Activated T-helper 1 cell treated with anti-CD3 and anti-CD28 coated beads, Interleukin-2, amount 50 U/mL, for 16 hours (primary cell): ENCODE measurements at regions not wholly inside any gene's neighbourhood (a gene's known extent, or its start where the extent isn't known, plus 50 kb on each side); places are given as distances from the start of the nearest gene placed in this dataset.

Experiments used
- DNase-seq, 2 donors: peaks; one replicate each; pipeline ENCODE4 v3.0.0-alpha.2; 2020; ENCODE audit warnings: low read depth in 1 of 2, low spot score in 1 of 2

DNA sequence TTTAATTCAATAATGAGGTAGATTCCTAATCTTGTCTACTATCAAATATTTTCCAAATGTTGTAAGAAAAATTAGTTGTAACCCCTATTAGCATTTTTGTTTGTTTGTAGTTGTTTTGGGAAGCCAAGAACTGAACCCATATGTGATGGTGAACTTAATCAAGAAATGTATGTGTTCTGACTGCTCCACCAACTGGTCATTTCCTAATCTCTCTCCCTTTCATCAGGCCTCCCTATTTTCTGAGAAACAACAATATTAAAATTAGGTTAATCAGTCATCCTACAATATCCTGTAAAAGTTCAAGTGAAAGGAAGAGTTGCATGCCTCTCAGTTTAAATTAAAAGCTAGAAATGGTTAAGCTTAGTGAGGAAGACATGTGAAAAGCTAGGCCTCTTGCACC, 504.0 kb downstream of the EPHA4 start:
- no peak for DNase-seq

DNA sequence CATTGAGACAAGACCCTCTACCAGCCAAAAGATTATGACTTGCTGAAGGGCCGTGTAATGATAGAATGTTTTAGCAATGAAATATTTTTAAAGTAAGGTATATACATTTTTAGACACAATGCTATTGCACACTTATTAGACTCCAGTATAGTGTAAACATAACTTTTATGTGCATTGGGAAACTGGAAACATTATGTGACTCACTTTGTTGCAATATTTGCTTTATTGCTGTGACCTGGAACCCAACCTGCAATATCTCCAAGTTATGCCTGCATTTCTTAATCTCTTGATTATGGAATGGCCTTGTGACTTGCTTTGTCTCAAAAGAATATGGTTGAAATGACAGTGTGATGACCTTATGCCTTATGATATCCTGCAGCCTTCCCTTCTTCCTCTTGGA, 502.0 kb downstream of the EPHA4 start:
- DNase-seq: no peak

DNA sequence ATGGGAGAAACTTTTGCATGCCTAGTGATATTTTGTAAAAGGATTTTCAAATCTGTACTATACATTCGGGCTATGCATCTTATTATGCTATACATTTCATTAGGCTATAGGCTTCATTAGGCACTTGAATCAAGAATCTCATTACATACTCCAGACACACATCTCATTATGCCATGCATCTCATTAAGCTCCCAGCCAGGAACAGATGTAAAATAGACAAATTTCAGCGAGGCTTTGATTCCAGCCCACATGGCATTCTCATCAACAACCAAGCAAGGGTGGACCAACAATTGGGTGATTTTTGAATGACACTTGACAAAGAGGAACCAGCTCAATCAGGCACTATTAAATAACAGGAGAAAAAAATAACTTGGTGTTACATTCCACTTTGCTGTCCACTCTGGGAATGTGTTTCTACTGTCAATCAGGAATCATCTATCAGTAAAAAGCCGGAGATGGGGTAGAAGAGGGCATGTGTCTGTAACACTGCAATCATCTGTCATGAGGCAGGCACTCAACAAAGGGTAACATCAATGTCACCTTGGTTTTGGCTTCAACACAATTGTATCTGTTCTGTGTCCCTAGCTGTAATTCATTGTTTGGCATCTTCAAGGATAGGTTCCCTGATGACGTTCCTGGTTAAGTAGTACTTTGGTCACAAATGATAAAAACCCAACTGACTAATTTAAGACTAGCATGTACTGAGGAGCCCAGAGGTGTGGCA, 498.6 kb downstream of the EPHA4 start:
- no peak for DNase-seq

DNA sequence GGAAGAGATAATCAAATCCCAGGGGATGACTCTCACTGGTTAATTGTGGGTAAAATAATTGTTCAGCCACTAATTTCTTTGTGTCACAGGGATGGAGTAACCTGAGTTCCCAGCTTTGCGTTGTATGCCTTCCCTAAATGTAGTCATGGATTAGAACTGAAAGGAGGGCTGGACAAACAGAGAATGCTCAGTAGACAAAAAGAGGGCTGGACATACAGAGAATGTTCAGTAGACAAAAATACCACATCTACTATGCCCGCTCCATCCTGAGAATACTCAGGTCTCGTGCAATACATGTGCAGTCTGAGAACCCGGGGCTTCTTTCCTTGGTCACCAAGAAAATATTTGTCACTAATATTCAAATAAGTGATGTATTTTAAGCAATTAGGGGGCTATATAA, 497.9 kb downstream of the EPHA4 start:
- DNase-seq: no peak

DNA sequence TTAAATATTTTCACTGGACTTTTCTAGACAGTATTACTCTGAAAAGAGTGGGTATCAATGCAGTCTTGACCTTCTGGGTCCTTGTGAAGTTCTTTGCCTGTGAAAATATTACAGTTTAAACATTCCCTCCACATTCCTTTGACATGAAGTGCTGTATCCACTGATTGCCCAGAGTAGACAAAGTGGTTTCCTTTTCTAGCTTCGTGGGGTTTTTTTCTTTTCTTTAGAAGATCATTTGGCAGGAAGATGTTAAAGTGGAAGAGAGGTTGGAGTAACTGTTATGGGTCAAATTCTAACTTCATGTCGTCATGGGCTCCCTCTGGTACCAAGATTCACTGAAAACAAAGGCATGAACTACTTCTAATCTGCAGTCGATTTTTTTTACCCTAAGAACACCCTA, 496.9 kb downstream of the EPHA4 start:
- DNase-seq: no peak

DNA sequence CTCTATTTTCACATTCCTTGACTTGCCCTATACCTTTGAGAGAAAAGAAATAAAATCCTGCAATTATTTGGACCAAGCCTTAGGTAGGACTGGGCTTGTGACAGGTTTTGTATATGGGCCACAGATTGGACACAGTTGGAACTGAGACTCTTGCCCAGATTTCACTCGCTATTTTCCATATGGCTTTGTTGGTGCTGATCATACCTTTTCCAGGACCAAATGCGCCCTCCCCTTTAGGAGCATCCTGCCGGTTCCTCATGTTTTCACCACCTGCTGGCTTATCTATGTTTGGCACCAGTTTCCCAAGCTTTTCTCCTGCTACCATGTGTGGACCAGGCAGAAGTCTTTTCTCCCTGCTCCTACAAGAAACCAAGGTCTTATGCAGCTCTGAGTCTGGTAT, 494.9 kb downstream of the EPHA4 start:
- no peak for DNase-seq

DNA sequence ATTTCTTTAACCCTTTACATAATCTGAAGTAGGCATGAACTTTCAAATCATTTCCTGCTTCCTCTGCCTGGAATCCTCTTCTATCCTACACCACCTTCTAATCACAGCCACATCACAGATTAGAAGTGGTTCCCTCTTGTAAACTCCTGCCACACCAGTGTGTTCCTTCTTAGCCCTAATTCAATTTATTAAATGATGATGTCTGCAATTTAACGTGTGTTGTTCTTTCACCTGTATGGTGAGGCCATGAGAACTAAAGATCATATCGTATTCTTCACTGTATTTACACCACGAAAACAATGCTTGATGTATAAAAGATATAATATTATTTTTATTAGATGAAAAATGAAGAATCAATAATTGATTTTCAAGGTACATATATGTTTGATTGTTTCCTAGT, 494.3 kb downstream of the EPHA4 start:
- no peak for DNase-seq

DNA sequence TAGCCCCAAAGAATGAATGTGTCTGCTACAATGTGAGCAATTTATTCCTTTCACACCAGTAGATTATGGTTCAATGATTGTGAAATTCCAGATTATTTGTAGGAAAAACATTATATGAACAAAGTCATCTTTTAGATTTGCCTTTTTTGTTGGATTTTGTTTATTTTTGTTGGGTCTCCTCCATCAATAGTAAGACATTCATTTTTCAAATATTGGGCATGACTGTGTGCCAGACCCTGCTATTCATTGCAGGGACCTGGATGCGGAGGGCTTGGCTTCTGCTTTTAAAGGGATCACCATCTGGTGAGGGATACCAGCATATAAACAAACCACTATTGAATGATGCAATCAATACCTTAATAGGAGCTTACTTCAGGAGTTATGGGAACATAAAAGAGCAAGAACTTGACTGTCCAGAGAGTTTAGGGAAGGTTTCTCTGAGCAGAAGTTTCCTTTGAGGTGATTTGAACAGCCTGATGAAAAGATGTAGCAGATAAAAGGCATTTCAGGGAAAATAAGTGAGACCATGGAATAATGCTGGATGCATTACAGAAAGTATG, 486.7 kb downstream of the EPHA4 start:
- DNase-seq: no peak

DNA sequence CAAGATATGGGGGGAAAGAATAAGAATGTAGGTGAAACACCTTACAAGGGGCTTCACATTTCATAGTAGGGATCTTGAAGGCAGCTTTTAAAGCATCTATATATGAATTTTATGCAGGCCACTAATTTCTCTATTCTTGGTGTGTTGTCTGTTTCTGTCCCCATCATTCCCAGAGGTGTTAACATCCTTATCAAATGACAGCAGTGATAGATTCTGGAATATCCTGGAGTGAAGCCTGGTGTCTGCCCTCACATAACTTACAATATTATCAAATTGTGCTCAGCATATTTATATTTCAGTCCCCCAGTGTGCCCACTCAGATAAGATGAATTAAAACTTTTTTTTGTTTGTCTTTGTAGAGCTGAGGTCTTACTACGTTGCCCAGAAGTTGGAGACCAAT, 486.2 kb downstream of the EPHA4 start:
- DNase-seq: no peak

DNA sequence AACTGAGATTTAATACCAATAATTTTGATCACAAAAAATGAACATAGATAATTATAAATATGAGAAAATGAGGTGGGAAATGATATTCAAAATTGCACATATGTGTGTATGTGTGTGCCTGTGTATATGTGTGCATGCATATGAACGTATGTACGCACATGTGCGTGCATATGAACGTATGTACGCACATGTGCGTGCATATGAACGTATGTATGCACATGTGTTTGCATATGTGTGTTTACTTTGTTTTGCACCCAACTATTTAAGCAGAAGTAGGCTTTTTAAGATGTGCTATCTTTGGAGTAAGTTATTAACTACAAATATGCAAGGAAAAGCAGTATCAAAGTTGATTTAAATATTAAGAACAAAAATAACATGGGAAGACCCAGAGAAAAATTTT, 484.3 kb downstream of the EPHA4 start:
- DNase-seq: no peak

DNA sequence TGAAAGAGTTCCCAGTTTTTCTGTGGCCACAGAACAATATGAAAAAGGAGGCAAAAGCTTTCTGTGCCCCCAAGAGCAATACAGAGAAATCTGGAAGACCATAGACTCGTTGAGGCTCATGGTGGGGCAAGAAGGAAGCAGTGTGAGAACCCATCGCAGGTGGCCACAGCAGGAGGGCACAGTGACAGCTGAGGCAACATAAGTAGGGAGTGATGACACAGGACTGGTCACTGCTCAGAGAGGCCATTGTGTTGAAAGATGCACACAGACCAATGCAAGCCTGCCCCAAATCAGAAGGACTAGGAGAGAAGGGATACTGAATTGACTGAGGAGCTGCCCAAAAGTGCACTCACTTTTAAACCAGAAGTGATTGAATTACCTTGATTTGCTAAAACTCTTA, 483.6 kb downstream of the EPHA4 start:
- no peak for DNase-seq

DNA sequence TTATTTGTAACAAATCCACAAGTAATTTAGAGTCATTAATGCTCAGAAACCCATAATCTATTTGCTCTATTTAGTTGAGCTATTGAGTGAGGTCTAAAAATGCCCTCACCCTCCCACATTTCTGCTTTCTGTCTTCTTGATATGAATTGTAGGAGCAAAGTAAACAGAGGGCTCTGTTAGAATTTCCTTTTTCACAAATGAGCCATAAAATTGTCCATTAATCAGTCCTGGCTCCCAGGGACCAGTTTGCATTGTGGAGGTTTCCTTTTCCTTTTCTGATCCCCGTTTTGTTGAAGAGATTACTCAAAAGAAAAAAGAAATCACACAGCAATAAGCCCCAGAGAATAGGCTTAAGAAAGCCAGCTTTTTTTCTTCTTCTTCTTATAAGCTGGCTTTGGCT, 476.7 kb downstream of the EPHA4 start:
- DNase-seq: no peak

DNA sequence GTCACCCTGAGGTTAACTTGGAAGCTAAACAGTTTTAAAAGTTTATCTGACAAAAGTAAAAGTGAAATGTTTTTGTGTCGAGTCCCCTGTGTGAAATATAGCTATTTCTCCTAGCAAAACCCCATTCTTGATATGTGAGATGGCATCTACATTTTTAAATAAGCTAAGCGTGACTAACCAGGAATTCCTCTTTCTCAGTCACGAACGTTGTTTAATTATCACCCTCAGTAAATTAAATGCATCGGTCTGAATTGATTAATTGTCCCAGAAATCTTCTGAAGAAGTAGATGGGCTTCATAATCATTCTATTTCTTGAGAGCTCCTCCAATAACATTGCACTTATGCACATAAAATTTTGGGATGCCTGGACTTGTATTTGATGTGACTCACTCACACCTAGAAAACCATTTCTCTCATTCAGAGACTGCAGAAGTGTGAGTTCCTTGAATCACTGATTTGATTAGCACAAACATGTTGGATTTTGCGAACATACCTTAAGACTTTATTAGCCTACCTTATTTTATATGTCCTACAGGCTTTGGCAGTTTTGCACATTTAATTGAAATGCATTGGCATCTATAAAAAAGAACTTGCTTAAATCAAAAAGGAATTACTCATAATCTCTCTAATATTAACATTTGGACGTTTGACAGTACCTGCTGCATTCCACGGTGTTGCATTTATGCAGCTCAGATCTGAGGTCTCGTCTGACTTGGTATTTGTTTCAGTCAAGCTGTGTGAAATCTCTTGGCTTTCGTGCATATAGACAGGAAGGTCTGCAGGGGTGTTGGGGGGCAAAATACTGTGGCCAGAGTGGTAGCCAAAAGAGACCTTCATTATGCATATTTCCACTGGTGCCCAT, 475.2 kb downstream of the EPHA4 start:
- DNase-seq: no peak

DNA sequence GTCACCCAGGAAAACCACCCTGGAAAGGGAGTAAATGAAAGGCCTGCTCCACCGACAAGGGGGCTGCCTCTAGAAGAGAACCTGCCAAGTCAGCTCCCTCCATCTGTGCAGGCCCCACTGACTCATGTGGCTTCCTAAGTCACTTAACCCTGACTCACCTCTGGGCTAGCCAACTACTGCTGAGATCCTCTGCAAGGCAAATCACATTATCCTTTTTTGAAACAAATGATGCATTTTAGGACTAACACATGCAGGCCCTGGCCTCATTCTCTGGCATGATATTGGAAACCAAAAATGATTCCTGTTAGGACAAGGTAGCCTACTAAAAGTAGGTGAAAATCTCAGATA, 474.6 kb downstream of the EPHA4 start:
- DNase-seq: no peak

DNA sequence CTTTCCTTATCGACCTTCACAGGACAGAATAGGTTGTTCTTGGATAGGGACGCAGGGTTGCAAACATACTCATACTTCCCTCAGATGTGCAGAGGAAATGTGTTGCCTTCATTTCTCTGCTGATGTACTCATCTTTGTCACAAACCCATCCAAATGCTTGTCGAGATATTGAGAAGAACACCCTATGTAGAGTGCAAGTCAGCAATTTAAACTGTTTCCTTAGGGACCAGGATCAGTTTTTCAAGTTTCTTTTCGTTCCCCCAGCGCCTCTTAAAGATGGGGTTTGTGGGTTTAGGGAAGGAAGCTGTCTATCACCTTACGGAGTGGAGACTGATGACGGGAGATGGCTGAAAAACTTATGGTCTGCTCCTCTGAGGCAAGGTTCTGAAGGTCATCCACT, 474.2 kb downstream of the EPHA4 start:
- no peak for DNase-seq

DNA sequence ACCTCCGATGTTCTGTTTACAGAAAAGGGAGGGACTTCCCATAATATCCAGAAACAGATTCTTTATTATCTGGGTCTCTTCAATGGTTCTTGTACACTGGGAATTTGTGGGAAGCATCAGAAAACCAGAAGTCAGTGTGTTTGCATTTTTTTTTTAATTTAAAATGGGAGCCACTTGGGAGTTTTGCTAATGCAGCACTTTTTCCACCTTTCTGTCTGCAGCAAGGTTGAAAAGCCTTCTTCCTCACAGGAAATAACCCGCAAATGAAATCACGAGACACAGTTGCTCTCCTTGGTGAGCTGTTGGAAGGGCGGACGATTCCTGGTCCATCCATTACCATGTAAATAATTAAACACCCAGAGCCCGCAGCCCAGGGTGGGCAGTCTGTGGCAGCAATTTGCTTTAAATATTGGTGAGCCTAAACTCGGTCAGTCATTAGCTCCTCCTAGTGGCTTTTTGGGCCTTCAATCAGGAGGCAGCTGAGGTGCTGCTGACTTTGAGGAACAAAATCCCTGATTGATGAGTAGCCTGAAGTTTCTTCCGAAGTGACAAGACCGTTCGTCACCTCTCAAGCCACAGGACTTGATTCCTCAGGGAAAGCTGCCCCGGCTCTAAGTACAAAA, 471.5 kb downstream of the EPHA4 start:
- DNase-seq: no peak

DNA sequence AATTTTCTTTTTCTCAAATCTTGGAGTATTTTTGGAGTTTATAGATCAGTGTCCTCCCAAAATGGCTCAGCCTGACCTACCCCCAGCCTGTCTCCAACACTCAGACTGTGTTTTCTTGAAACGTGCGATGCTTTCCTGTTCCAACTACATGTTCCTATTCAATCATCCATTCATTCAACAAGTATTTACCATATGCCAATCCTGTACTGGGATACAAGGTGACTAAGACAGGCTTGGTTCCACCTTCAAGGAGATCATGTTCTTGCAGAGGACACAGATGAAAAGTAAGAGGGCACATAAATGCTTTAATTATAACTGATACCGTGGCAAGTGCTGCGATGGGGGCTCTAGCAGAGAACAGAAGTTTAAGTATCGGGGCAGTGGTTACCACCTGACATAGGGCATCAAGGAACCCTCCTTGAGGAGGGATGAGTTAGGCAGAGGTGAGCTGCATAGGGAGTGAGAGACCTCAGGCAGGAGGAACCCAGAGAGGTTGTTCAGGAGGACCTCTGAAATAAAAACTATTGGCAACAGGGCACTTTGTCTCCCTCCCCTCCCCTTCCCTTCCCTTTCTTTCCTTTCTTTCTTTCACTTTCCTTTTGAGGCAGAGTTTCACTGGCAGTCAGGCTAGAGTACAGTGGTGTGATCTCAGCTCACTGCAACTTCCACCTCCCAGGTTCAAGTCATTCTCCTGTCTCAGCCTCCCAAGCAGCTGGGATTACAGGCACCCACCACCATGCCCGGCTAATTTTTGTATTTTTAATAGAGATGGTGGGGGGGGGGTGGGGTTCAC, 469.0 kb downstream of the EPHA4 start:
- no peak for DNase-seq

DNA sequence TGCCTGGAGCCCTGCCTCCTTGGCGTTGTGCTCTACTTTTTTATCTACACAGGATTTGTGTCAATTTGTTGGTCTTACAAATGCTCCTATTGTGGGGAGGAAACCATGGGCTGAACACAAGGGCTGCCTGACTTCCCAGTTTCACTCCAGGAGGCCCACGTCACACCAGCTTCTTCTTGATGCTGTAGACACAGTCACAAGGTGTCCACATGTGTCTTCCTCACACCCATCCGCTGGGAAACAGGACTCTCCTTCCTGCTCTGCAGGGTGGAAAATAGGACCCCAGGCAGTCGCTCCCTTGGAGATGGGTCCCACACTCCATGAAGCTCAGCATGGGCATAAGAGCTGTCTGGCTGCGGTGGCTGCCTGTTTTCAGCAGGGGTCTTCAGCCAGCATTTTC, 468.2 kb downstream of the EPHA4 start:
- no peak for DNase-seq

DNA sequence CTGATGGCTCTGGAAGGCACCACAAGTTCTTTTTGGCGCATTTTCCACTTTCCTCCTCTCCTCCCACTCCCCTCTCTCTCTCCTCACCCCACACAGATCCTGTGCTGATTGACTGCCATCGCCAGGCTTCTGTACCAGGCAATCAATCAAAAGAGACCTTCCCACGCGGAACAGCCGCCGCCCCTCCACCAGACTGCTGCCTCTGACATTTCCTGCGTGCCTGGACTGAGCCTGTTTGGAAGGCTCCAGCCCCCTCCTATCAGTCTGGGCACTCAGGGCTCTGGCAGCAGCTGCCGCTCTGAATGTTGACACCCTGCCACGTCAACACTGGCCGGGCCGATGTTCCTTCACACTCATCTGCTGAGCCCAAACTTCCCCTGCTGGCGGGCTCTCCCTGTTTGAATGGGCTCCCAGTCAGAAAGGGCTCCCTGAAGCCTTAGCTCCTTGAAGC, 467.7 kb downstream of the EPHA4 start:
- DNase-seq: no peak

DNA sequence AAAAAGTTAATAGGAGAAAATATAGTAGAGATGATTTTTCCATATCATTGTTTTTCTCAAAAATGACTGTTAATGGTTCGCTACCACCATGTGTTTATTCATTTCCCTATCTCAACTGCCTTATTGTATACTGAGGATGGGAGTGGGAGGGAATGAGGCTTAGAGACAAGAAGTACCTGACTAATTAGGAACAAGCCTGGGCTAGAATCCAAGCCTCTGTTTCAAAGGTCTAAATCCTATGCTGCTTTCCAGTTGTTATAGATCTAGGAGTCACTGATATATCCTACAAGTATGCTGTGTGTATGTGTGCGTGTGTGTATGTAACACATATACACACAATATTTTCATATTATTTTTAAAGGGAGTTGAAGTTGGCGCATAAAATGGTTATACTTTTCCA, 465.9 kb downstream of the EPHA4 start:
- DNase-seq: no peak

DNA sequence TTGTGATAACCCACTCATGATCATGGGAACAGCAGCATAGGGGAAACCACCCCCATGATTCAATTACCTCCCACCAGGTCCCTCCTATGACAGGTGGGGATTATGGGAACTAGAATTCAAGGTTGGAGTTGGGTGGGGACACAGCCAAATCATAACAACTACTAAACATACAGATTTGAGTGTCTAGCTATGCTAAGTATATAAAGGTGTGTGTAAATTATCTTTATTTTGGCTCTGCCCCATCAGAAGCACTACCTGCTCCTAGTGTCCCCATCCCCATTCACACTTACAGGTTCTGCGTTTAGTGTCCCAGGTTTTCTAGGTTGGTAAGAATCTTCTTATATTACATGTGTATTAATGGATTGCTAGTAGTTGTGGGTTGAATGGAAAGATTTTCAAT, 464.7 kb downstream of the EPHA4 start:
- no peak for DNase-seq
